ENCODE measurements at regions not wholly inside any gene's neighbourhood (a gene's known extent, or its start where the extent isn't known, plus 50 kb on each side); places are given as distances from the start of the nearest gene placed in this dataset.

DNA sequence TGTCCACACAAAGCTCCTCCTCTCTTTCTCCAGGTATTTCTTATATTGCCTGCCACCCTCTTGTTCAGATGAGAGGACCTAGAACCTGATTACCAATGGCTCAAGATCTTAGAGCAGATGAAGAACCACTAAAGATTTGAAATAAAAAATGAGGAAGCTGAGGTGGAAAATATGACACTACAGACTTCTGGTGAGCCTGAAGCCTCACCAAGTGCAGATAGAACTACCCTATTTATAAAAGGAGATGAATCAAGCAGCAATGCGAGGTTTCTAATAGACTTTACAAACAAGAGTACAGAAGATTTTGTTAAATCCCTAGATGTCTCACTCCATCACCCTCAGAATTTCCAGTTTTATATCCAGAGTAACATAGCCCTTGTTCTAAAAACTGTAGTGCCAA, 345.8 kb downstream of the TBC1D4 start:
- in situ Hi-C loops (cut with HindIII; ENCODE audit: low sequenced_read_pairs) = no loop called here

GRCh38 chr13:75135325-75135825, 346.6 kb downstream of the TBC1D4 start:
- in situ Hi-C loops (cut with HindIII; ENCODE audit: low sequenced_read_pairs) = no loop called here

- in situ Hi-C loops (cut with HindIII; ENCODE audit: low sequenced_read_pairs) = loop anchor here (5.0 kb wide), 1 partner anchor 61 kb away; no protein-coding TSS in a partner anchor
These were observed 349.0 kb downstream of the TBC1D4 start for GRCh38 chr13:75132701-75133695.

- in situ Hi-C loops (cut with HindIII; ENCODE audit: low sequenced_read_pairs) = no loop called here
These were observed 352.6 kb downstream of the TBC1D4 start for GRCh38 chr13:75129331-75129730.

GRCh38 chr13:75124415-75124814, 357.6 kb downstream of the TBC1D4 start:
- in situ Hi-C loops (cut with HindIII; ENCODE audit: low sequenced_read_pairs) = no loop called here

GRCh38 chr13:75123428-75123827, 358.5 kb downstream of the TBC1D4 start:
- in situ Hi-C loops (cut with HindIII; ENCODE audit: low sequenced_read_pairs) = no loop called here

DNA sequence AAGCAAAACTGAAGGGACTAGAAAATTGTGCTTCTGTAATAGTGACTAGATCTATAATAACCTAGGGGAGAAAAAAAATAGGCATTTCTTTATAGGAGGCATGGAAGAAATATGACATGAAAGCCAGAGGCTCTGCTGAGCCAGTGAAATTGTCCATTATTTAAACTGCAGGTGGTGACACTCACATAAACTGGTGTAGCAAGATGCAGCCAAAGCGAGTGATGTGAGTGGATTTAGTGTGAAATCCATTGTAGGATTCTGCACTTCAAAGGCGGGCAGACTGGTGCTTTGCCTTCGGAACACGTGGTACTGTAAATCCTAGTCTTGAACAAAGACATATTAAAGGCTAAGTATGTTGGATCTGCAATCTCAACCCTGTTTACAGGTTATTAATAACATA, 361.9 kb downstream of the TBC1D4 start:
- in situ Hi-C loops (cut with HindIII; ENCODE audit: low sequenced_read_pairs) = no loop called here

DNA sequence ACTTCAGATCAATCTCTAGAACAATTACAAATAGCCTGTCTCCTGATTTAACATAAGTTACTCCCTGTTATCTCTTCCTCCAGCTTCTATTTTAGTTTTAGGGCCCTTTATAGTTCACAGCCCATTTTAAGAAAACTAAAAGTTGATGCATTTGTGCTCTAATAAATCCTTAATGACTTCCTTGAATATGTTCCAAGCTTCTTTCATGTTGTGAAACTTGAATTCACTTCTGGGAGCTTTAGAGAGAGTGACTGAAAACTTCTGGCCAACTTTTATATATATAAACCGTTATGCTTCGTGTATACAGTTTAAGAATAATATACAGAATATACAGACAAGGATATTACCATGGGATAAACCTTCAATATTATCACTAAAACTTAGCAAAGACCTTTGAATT, 366.8 kb downstream of the TBC1D4 start:
- in situ Hi-C loops (cut with HindIII; ENCODE audit: low sequenced_read_pairs) = loop anchor here (5.0 kb wide), 1 partner anchor 87 kb away; no protein-coding TSS in a partner anchor

DNA sequence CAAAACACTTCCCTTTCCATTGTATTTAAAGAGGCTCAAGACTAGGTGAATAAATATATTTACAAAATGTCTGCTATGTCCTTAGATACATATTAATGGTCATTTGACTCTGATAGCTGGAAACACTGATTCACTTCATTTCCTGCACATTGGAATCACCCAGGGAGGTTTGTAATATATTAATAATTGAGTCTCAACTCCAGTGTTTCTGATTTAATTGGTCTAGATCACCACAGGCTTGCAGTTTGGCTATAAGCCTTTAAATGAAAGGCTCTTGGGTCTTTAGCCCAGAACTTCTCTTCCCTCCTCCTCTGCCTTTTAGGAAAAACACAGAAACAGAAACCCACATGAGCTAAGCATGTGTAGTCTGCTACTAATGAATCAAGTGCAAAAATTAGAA, 378.0 kb downstream of the TBC1D4 start:
- in situ Hi-C loops (cut with HindIII; ENCODE audit: low sequenced_read_pairs) = no loop called here

- in situ Hi-C loops (cut with HindIII; ENCODE audit: low sequenced_read_pairs) = no loop called here
These were observed 379.8 kb downstream of the TBC1D4 start for GRCh38 chr13:75102001-75102716.

GRCh38 chr13:75101348-75101747, 380.6 kb downstream of the TBC1D4 start:
- in situ Hi-C loops (cut with HindIII; ENCODE audit: low sequenced_read_pairs) = no loop called here

- in situ Hi-C loops (cut with HindIII; ENCODE audit: low sequenced_read_pairs) = no loop called here
These were observed 389.8 kb downstream of the TBC1D4 start for GRCh38 chr13:75092143-75092542.

DNA sequence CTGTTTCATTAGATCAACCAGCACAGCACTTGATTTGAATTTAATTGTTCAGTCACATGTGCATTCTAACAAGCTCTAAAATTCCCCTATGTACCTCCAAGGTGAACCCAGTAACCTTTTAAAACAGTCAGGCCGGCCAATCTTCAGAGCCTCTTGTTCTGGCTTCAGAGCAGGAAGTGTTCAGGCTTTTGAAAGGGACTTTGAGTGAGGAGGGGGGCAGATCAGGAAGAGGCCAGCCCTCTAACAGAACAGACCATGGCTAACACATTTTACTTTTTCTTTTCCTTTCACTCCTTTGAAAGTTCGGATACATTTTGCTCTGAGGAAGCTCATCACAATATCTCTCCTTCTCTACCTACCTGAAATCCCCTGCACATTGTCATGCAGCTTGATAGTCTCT, 390.3 kb downstream of the TBC1D4 start:
- in situ Hi-C loops (cut with HindIII; ENCODE audit: low sequenced_read_pairs) = no loop called here

DNA sequence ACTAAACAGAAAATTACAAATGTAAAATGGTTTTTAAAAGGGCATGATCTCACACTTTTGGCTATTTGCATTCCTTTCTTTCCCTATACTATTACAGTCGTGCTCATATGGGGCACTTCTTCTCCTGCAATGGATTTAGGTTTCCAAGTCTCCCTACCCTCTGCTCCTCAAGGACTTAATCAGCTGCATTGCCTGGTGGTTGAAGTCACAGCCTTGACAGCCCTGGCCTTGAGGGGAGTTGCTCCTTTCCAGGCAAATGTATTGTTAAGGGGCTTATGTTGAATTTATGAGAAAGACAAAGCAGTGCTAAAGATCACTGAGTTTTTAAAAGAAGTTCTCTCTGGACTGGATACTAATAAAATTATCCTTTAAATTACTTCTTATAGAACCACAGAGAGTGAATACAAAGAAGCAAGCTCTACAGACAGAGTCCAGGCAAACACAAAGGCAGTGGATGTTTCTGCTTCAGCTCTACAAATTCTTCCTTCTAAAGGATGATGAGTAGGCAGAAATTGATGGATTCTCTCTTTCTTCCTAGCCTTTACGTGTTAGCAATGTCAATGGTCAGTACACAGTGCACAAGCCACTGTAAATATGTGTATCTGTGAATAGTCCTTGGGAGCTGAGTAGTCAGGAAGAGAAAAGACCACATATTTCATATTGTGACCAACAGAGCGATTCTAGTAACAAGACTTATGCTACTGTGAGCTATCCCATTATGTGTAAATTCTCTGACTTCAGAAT, 390.9 kb downstream of the TBC1D4 start:
- in situ Hi-C loops (cut with HindIII; ENCODE audit: low sequenced_read_pairs) = no loop called here

GRCh38 chr13:75088915-75089314, 393.1 kb downstream of the TBC1D4 start:
- in situ Hi-C loops (cut with HindIII; ENCODE audit: low sequenced_read_pairs) = no loop called here

DNA sequence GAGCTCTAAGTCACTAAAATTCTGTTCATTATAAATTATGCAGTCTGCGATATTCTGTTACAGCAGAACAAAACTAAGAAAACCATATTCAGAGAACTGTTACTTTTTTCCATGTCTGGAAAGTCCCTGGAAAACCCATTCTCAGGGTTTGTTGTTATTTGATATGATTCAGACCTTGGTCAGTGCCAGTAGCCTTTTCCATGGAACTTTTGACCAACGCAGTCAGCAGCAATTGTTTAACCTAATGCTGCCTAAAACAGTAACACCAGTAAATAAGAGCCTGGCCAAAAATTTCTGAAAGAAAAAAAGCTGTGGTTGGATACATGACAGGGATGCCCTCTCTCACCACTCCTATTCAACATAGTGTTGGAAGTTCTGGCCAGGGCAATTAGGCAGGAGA, 402.7 kb downstream of the TBC1D4 start:
- in situ Hi-C loops (cut with HindIII; ENCODE audit: low sequenced_read_pairs) = no loop called here

- in situ Hi-C loops (cut with HindIII; ENCODE audit: low sequenced_read_pairs) = no loop called here
These were observed 405.5 kb downstream of the TBC1D4 start for GRCh38 chr13:75076476-75076875.

- in situ Hi-C loops (cut with HindIII; ENCODE audit: low sequenced_read_pairs) = loop anchor here (5.0 kb wide), 1 partner anchor 59 kb away; no protein-coding TSS in a partner anchor
These were observed 408.2 kb downstream of the TBC1D4 start for GRCh38 chr13:75073786-75074185.

DNA sequence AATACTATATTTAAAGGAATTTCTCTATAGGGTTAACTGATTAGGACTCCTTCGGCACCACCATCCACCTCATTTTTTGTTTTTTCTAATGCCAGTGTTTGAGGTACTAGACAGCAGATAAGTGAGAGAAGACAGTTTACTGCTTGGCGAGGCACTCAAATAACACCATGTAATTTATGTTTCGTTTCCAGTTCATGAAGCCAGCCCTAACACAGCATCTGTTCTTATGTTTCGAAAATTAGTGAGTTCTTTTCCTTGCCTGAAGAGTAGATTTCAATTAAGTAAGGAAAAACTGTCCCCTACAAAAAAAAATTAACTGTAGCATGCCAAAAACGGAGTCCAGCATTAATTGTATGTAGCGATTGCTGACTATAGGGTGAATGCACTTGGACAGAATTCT, 409.1 kb downstream of the TBC1D4 start:
- in situ Hi-C loops (cut with HindIII; ENCODE audit: low sequenced_read_pairs) = loop anchor here (5.0 kb wide), 1 partner anchor 59 kb away; no protein-coding TSS in a partner anchor

- in situ Hi-C loops (cut with HindIII; ENCODE audit: low sequenced_read_pairs) = loop anchor here (5.0 kb wide), 1 partner anchor 60 kb away; no protein-coding TSS in a partner anchor
These were observed 409.6 kb downstream of the TBC1D4 start for GRCh38 chr13:75072368-75072767.

GRCh38 chr13:75071796-75072195, 410.2 kb downstream of the TBC1D4 start:
- in situ Hi-C loops (cut with HindIII; ENCODE audit: low sequenced_read_pairs) = loop anchor here (5.0 kb wide), 1 partner anchor 61 kb away; no protein-coding TSS in a partner anchor
